ENCODE measurements at regions not wholly inside any gene's neighbourhood (a gene's known extent, or its start where the extent isn't known, plus 50 kb on each side); places are given as distances from the start of the nearest gene placed in this dataset.

DNA sequence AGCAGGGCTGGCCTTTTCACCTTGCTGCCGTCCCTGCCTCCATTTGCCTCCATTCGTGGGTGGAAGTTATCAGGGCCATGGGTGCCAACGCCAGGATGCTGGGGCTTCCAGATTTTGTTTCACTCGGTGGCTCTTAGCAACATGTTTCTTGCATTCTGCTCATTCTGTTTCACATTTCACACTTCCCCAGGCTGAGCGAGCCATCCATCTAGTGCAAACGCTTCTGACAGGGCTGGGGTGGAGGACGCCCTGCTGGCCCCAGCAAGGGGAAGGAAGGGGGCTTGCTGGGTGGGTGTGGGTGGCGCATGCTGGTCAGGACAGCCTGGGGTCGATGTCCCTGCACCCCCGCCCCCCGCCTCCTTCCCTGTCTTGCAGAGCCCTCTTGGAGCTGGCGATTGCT lies 165.2 kb downstream of the URI1 start:
- Histone ChIP-seq H2AFZ (ENCODE audit: insufficient read depth, low read depth, low read length, poor library complexity, severe bottlenecking) (no peak overlapping the region), H3K4me1 (ENCODE audit: control insufficient read depth in 2 of 2, insufficient read depth in 2 of 2, low read length in 2 of 2) (no peaks in the 10 kb centered on the region), H3K79me2 (ENCODE audit: control insufficient read depth, insufficient read depth, low read length) (no peaks in the 10 kb centered on the region), H3K27me3 (replicated peaks in 1 of 4; ENCODE audit: control extremely low read depth in 1 of 4, control insufficient read depth in 3 of 4, insufficient read depth in 4 of 4, low read length in 3 of 4) (no peaks in the 10 kb centered on the region), H3K4me3 (ENCODE audit: control extremely low read depth in 1 of 5, extremely low read depth in 1 of 5, insufficient read depth in 1 of 5, low read depth in 2 of 5, low read length in 4 of 5) (no peak overlapping the region), H3K9ac (ENCODE audit: low read length) (no peak overlapping the region), H3K4me2 (replicated peaks; ENCODE audit: low read depth, low read length, poor library complexity, severe bottlenecking) (no peak overlapping the region), H3K36me3 (replicated peaks in 1 of 2; ENCODE audit: control extremely low read depth in 1 of 2, control insufficient read depth in 1 of 2, extremely low read depth in 1 of 2, insufficient read depth in 2 of 2, low read length in 1 of 2) (no peaks in the 10 kb centered on the region), H3K27ac (ENCODE audit: low read length in 2 of 2) (no peak overlapping the region), H3K9me3 (ENCODE audit: control extremely low read depth in 1 of 3, control insufficient read depth in 2 of 3, insufficient read depth in 1 of 3, low read length in 2 of 3) (peaks cover 0 to 11% (median 0%) of the 10 kb centered on the region in 3 donors), H4K20me1 (ENCODE audit: control insufficient read depth, insufficient read depth, low read length, poor library complexity, severe bottlenecking) (no peaks in the 10 kb centered on the region)
- ATAC-seq (ENCODE audit: low read depth) (no peak), DNase-seq (no peak)
- intact Hi-C loops (cut with micrococcal nuclease) = no loop called here
- 42% methylated on average over 9 of the region's 12 CpGs for WGBS (ENCODE audit: insufficient coverage)
- H3K27ac Mint-ChIP-seq = no peak overlapping the region
- no peak overlapping the region for H3K4me3 Mint-ChIP-seq
- ChIA-PET POLR2A (no interaction called here), CTCF (no interaction called here)
- TF ChIP-seq EZH2 (IDR thresholded peaks at IDR 0.05; ENCODE audit: borderline replicate concordance, insufficient read depth, low read depth, low read length, poor library complexity, severe bottlenecking) = no peak
- TF ChIP-seq, protein P1, sequence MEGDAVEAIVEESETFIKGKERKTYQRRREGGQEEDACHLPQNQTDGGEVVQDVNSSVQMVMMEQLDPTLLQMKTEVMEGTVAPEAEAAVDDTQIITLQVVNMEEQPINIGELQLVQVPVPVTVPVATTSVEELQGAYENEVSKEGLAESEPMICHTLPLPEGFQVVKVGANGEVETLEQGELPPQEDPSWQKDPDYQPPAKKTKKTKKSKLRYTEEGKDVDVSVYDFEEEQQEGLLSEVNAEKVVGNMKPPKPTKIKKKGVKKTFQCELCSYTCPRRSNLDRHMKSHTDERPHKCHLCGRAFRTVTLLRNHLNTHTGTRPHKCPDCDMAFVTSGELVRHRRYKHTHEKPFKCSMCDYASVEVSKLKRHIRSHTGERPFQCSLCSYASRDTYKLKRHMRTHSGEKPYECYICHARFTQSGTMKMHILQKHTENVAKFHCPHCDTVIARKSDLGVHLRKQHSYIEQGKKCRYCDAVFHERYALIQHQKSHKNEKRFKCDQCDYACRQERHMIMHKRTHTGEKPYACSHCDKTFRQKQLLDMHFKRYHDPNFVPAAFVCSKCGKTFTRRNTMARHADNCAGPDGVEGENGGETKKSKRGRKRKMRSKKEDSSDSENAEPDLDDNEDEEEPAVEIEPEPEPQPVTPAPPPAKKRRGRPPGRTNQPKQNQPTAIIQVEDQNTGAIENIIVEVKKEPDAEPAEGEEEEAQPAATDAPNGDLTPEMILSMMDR (IDR thresholded peaks at IDR 0.05) = no peak
- no peaks in the 10 kb centered on the region for H3K9me3 Mint-ChIP-seq (ENCODE audit: insufficient read depth)
- peaks cover 2% of the 10 kb centered on the region for H3K27me3 Mint-ChIP-seq
- H3K4me1 Mint-ChIP-seq = no peaks in the 10 kb centered on the region

DNA sequence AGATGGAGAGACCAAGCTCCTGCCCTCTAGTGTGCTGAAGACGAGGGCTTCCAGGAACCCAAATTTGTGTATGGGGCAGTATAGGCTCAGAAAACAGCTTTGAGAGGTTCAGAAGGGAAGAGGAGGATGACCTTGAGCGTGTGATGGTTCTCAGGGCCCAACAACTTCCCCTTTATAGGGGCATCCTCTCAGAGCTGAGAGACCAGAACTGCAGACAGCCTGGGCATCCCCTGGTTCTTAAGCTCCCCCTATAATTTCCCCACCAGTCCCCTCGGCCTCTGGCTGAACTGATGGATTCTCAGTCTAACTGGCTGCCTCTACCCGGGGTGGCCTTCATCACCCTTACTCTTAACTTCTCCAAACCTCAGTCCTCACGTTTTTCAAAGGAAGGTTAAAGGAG lies 167.5 kb downstream of the URI1 start:
- H3K27ac Mint-ChIP-seq = no peak overlapping the region
- Histone ChIP-seq H3K27me3 (replicated peaks in 1 of 4; ENCODE audit: control extremely low read depth in 1 of 4, control insufficient read depth in 3 of 4, insufficient read depth in 4 of 4, low read length in 3 of 4) (no peaks in the 10 kb centered on the region), H3K36me3 (replicated peaks in 1 of 2; ENCODE audit: control extremely low read depth in 1 of 2, control insufficient read depth in 1 of 2, extremely low read depth in 1 of 2, insufficient read depth in 2 of 2, low read length in 1 of 2) (no peaks in the 10 kb centered on the region), H3K4me2 (replicated peaks; ENCODE audit: low read depth, low read length, poor library complexity, severe bottlenecking) (no peak overlapping the region), H3K79me2 (ENCODE audit: control insufficient read depth, insufficient read depth, low read length) (no peaks in the 10 kb centered on the region), H3K4me3 (ENCODE audit: control extremely low read depth in 1 of 5, extremely low read depth in 1 of 5, insufficient read depth in 1 of 5, low read depth in 2 of 5, low read length in 4 of 5) (no peak overlapping the region), H3K9ac (ENCODE audit: low read length) (no peak overlapping the region), H3K27ac (ENCODE audit: low read length in 2 of 2) (no peak overlapping the region), H3K9me3 (ENCODE audit: control extremely low read depth in 1 of 3, control insufficient read depth in 2 of 3, insufficient read depth in 1 of 3, low read length in 2 of 3) (peaks cover 0 to 11% (median 0%) of the 10 kb centered on the region in 3 donors), H4K20me1 (ENCODE audit: control insufficient read depth, insufficient read depth, low read length, poor library complexity, severe bottlenecking) (no peaks in the 10 kb centered on the region), H3K4me1 (ENCODE audit: control insufficient read depth in 2 of 2, insufficient read depth in 2 of 2, low read length in 2 of 2) (no peaks in the 10 kb centered on the region), H2AFZ (ENCODE audit: insufficient read depth, low read depth, low read length, poor library complexity, severe bottlenecking) (no peak overlapping the region)
- WGBS (ENCODE audit: insufficient coverage) = 81% methylated on average over 2 of the region's 5 CpGs
- no peaks in the 10 kb centered on the region for H3K4me1 Mint-ChIP-seq
- POLR2A ChIA-PET = no interaction called here
- peaks cover 3% of the 10 kb centered on the region for H3K9me3 Mint-ChIP-seq (ENCODE audit: insufficient read depth)
- DNase-seq (no peak), ATAC-seq (ENCODE audit: low read depth) (no peak)
- intact Hi-C loops (cut with micrococcal nuclease) = no loop called here
- CTCF ChIA-PET = no interaction called here
- TF ChIP-seq, protein P1 (IDR thresholded peaks at IDR 0.05) = no peak
- TF ChIP-seq EZH2 (IDR thresholded peaks at IDR 0.05; ENCODE audit: borderline replicate concordance, insufficient read depth, low read depth, low read length, poor library complexity, severe bottlenecking) = no peak
- H3K4me3 Mint-ChIP-seq = no peak overlapping the region
- H3K27me3 Mint-ChIP-seq = peaks cover 2% of the 10 kb centered on the region
